ENCODE measurements at regions not wholly inside any gene's neighbourhood (a gene's known extent, or its start where the extent isn't known, plus 50 kb on each side); places are given as distances from the start of the nearest gene placed in this dataset.

DNA sequence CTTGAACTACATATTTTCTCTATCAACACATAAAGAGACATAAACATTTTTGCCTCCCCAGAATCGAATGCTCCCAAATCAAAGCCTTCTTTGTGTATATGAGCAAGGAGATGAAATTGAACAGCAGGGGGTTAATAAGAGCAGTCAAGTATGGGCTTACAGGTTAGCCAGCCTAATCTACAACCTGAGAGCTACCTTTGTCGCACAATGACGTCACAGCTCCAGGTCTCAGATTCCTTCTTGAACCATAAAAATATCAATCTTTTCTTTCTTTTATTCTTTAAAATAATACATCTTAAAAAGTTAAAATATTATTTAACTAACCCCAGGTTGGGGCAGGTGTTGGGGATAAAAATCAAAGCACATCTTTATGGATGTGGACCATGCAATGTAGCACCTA, 482.9 kb upstream of the CDH11 start:
- TF ChIP-seq POLR2AphosphoS5 (IDR thresholded peaks at IDR 0.05; ENCODE audit: borderline replicate concordance, low read depth, low read length) (no peak), EZH2 (IDR thresholded peaks at IDR 0.05) (no peak), FOXP2 (optimal IDR thresholded peaks at IDR 0.05; ENCODE audit: control extremely low read depth, extremely low read length, insufficient read depth) (no peak)
